ENCODE measurements at regions not wholly inside any gene's neighbourhood (a gene's known extent, or its start where the extent isn't known, plus 50 kb on each side); places are given as distances from the start of the nearest gene placed in this dataset.

- DNase-seq = no peak
Observed at GRCh38 chr12:60391791-60392190, 796.0 kb downstream of the SLC16A7 start.

GRCh38 chr12:60393093-60393492 is 797.3 kb downstream of the SLC16A7 start:
- DNase-seq = no peak

GRCh38 chr12:60394665-60395064 is 798.8 kb downstream of the SLC16A7 start:
- no peak for DNase-seq

DNA sequence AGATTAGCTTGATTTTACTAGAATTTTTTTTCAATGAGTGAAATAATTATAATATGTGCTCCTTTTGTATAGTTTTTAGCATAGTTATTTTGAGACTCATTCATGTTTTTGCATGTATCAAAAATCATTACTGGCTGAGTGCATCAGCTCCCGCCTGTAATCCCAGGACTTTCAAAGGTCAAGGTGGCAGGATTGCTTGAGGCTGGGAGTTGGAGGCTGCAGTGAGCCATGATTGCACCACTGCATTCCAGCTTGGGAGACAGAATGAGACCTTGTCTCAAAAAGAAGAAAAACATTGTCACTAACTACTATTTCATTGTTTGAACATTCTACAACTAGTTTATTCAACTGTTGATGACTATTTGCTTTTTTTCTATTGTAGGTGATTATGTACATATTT is 802.7 kb downstream of the SLC16A7 start:
- DNase-seq = no peak

- no peak for DNase-seq
Observed at GRCh38 chr12:60399064-60399463, 803.2 kb downstream of the SLC16A7 start.

DNA sequence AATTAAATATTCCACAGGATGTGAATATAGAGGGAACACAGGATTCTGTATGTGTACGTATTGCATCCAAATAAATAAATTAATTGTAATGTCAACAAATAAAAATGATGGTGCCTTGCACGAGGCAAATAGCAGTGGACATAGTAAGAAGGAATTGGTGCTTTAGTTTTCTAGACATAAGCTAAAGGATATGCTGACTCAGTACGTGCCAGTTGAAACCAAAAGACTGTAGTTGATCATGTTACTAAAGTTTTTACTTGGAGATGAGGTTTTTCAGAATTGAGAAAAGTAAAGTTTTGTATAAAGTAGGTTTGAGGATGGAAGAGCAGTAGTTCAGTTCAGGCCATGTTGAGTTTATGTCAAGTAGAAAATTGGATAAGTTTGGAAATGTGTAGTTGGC is 807.2 kb downstream of the SLC16A7 start:
- no peak for DNase-seq

DNA sequence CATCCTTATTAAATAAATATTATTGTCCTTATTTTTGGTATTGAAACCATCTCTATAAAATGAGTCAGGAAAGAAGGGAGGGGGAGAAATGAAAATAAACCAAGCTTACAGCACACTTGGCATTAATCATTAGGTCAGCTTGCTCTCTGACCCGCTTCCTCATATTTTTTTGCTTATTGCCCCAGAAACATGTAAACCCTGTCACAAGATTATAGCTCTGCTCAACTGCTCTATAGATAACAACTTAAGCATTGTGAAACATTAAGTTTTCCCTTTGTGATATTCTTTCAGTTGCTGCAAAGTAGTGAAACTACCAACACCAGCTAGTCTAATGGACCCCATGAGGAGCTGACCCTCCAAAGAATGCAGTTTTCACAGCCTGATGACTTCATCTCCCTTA is 819.5 kb downstream of the SLC16A7 start:
- DNase-seq = no peak

DNA sequence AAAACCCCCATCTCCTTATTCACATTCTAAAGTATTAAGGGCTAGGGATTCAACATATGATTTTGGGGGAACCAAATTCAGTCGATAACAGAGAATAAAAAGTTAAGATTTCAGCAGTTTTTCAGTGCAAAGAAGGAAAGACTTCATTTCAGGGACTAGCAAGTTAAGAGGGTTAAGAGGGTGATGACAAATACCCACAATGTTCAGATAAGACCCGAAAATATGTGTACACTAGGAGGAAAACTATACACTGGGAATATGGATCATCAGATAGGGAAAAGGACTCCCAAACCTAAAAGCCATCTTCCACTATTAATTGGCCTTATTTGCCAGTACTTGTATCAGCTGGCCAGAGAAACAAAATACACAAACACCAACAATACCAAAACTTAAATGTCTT is 824.2 kb downstream of the SLC16A7 start:
- DNase-seq = no peak

GRCh38 chr12:60421741-60422140 is 825.9 kb downstream of the SLC16A7 start:
- DNase-seq = no peak

DNA sequence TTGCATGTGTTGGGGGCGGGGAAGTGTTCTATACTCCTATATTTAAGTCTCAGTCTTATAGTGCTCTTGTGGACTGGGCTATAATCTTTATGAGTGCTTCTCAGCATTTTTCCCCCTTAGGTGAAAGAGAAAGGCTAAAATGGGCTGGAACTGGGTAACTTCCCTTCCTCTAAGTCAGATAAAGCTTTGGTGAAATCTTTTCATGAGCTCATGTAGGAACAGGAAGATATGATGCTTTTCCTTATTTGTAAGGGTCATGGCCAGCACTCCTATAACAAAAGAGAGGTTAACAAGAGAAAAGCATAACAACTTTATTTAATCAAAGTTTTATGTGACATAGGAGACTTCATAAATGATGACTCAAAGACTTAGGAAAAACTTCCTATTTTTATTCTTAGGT is 841.5 kb downstream of the SLC16A7 start:
- DNase-seq = no peak

GRCh38 chr12:60441577-60441976 is 845.7 kb downstream of the SLC16A7 start:
- no peak for DNase-seq

DNA sequence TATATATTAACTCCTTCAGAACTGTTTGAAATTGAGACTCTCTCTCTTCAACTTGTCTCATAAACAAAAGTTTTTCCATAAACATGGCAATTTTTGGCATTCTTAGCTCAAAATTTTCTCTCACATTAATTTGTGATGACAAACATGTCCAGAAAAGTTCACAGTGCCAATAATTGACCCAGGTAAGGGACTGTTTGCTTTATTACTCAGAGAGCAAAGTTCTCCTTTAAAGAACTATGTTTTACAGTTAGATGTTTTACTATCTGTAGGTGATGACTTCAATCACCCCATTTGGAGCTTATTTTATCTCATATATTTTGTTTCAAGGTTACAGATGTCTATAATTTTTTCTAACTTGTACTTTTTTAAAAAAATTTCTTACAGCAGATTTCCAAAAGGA is 855.6 kb downstream of the SLC16A7 start:
- DNase-seq = no peak

DNA sequence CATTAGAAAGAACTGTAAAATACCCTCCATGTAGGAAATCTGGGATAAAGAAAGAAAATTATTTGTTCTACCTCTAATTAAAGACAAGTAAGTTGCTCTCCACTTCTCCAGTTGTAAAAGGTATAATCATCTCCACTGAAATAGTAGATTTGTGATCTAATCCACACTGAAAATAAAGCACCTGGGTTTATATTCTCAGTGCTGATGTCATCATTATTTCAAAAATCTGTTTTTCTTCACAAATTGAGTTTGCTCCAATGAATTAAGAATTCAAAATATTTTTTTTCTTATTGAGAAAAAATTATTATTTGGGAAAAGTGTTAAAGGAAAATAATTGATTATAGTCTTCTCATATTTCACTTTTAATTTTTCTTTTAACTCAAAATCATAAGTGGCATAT is 869.2 kb downstream of the SLC16A7 start:
- DNase-seq = no peak

DNA sequence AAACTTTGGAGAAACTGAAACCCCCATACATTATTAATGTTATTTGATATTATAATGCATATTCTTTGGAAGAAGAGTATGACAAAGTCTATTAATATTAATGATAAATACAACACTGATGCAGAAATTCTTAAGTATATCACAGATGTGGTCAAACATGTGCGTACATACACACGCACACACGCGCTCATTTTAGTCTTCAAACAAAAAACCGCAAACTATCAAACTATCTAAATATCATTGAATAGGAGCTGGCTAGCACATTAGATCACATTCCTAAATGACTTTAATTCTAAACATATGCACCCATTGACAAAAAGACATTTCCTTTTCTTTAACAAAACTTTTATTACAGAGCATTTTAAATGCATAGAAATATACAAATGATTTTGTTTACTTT is 872.7 kb downstream of the SLC16A7 start:
- no peak for DNase-seq

GRCh38 chr12:60475825-60476224 is 880.0 kb downstream of the SLC16A7 start:
- no peak for DNase-seq

DNA sequence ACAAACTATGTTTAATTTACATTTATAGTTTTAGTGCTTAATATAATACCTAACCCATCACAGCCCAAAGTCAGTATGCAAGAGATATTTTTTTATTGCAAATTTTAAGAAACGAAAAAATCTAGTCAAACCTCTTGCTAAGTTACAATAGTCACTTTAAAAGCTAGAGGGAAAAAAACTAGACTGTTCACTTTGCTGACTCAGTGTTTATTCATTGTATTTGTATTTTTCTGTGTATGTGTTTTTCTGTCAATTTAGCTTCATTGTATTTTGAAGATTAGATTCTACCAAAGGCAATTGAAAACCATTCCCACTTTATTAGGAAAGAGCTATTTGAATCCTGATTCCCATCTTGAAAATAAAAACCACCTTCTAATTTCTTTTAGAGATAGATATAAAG is 891.5 kb downstream of the SLC16A7 start:
- no peak for DNase-seq

DNA sequence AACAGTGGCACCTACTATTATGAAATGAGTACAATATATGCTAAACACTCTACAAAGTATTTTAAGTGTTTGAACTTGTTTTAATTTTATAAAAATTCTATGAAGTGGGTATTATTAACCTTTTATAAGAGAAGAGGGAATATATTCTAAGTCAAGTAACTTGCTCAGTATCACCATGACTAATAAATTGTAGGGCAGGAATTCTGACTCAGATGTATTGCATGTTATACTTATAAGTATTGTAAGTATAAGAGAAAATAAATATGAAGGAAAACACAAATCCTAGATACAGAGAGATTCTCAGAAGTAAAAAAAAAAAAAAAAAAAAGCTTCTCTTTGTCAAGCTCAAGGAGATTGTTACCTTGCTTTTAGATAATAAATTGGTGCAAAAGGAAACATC is 893.2 kb downstream of the SLC16A7 start:
- no peak for DNase-seq

DNA sequence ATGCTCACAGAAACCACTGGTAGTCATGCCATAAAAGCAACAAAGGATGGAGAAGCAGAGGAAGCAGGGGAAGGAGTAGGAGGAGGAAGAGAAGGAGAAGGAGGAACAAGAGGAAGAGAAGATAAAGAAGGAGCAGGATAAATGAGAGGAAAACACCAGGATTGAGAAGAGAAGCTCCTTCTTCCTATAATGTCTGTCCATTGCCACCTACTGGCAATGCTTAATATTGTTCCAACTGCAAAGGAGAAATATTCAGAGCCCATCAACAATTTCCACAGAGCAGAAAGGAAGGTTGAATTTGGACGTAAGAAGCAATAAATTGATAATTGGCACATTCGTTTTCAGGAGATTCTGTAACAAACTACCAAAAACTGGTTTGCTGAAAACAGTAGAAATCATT is 898.4 kb downstream of the SLC16A7 start:
- no peak for DNase-seq

GRCh38 chr12:60498656-60499055 is 902.8 kb downstream of the SLC16A7 start:
- no peak for DNase-seq

- no peak for DNase-seq
Observed at GRCh38 chr12:60501124-60501729, 905.4 kb downstream of the SLC16A7 start.

DNA sequence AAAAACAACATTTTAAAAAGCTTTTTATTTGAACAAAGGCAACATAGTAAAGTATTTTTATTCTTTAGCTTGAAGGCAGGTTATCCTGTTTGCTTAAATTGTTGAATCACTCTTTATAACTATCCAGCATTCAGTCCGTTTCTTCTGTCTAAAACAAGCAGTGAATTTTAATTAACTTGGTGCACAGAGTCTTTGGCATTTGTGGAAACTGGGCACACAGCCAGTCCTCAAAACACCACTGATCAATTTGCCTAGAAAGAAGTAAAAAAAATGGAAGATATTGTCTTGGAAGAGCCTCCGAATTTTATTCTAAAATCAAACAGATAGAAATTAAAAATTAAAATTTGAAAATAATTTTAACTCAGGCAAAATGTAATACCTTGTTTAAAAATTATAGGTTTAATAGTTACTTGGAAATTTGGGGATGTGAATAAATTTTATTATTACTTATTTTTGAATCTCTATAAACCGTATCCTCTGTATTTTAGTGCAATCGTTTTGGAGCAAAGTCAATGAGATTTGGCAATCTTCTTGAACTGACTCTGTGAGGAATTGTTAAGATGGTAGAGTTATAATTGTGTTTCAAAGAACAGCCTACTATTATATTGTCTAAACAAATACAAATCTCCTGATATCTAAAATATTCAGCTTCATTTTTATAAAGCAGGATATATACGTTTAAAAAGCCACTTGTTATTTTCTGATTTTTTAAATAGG is 927.0 kb downstream of the SLC16A7 start:
- no peak for DNase-seq

GRCh38 chr12:60529261-60529660 is 933.4 kb downstream of the SLC16A7 start:
- no peak for DNase-seq

DNA sequence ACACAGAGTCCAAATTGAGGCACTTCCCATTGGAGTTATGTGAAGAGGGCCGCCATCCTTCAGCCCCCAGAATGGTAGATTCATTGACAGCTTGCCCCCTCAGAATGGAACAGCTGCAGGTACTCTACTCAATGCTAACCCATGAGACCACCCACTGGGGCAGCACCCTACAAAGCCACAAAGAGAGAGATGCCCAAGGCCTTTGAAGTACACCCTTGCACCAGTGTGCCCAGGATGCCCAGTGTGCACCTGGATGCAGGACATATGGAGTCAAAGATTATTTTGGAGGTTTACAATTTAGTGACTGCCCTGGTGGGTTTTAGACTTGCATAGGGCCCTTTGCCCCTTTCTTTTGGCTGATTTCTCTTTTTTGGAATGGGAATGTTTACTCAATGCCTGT is 933.9 kb downstream of the SLC16A7 start:
- no peak for DNase-seq

GRCh38 chr12:60535363-60535762 is 939.5 kb downstream of the SLC16A7 start:
- no peak for DNase-seq

DNA sequence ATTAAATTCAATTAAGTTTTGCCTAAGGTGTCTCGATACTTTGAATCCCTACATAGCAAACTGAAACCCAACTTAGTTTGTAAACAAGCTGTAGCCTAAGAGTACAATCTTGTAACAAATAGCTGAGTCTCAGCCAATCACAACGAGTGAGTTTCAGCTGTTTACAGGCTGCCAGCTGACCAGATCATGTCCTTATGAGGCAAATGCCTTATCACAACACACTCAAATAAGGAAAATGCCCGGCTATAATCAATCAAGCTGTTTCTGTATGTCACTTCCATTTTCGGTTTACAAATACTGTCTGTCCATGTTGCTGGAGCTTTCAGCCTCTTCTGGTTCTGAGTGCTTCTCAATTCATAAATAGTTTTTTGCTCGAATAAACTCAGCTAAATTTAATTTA is 943.8 kb downstream of the SLC16A7 start:
- DNase-seq = no peak
